ENCODE measurements at regions not wholly inside any gene's neighbourhood (a gene's known extent, or its start where the extent isn't known, plus 50 kb on each side); places are given as distances from the start of the nearest gene placed in this dataset.
"Not testable (repeated sequence)": the region's sequence is repeated elsewhere in the genome, so short reads cannot be mapped to it uniquely, and the experiment has no call there.

DNA sequence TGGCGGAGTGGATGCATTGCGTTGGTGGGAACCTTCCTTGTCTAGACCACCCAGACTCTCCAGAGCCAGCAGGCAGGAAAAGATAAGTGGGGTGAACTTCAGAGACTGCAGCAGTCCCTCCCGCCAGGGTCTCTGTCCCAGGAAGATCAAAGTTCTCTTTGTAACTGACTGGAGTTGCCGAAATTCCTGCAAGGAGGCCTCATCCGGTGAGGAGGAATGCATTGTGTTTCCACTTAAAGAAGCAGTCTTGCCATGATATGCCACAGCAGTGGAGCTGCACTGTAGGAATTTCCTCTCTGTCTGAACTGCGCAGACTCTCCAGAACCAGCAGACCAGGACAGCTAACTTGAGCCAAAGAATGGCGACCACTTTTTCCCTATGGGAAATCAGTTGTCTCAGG is 1190.4 kb downstream of the TECRL start:
- no peak for DNase-seq

DNA sequence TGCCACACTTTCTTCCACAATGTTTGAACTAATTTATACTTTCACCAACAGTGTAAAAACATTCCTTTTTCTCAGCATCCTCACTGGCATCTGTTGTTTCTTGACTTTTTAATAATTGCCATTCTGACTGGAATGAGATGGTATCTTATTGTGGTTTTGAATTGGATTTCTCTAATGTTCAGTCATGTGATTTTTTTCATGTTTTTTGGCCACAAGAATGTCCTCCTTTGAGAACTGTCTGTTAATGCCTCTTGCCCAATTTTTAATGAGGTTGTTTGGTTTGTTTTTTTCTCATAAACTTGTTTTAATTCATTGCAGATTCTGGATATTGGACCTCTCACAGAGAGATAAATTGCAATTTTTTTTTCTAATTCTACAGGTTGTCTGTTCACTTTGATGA is 1195.2 kb downstream of the TECRL start:
- DNase-seq, result no peak

DNA sequence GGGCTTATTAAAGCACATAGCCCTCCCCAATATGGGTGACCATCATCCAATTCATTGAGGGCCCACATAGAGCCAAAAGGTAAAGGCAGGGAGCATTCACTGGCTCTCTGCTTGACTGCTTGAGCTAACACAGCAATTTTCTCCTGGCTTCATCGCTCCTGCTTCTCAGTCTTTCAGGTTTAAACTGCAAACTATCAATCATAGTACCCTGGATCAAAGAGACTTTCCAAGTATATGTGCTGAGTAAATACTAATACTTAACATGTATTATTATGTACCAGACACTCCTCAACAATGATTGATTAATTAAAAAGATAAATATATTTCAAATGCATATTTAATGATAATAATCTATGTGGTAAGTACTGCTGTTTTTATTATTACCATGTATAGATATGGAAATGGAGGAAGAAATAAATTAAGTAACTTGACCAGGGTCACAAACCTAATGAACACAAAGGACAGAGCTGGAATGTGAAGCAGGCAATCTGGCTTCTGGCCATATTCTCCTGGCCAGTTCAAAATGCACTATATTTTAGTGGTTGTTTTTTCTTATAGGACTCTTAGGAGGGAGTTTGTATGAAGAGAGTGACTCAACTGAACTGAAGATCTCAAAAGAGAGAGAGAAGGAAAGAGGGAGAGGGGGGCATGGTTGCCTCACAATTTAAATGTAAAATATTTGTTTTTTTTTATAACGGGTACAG is 1197.3 kb downstream of the TECRL start:
- no peak for DNase-seq

DNA sequence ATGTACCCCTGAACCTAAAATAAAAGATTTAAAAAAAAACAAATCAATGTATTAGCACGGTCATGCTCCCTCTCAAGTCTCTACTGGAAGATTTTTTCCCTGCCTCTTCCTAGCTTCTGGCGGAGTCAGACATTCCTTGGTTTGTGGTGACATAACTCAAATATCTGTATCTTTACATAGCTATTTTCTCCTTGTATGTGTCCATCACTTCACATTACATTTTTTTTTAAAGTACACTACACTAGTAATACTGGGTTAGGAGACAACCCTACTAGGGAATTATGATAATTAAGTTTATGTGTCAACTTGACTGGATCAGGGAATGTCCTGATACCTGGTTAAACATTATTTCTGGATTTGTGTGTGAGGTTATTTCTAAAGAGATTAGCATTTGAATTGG is 1197.9 kb downstream of the TECRL start:
- DNase-seq, result no peak

DNA sequence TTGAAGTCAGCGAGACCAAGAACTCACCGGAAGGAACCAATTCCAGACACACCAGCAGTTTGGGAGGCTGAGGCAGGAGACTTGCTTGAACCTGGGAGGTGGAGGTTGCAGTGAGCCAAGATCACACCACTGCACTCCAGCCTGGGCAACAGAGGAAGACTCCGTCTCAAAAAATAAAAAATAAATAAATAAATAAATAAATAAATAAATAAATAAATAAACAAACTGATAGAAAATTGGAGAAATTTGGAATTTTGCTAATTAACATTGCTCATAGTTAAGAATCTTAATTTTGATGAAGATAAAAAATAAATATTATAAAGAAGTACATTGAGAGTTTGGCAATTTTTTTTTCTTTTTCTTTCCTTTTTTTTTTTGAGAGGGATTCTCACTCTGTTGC is 1216.2 kb downstream of the TECRL start:
- not testable (repeated sequence) for DNase-seq

DNA sequence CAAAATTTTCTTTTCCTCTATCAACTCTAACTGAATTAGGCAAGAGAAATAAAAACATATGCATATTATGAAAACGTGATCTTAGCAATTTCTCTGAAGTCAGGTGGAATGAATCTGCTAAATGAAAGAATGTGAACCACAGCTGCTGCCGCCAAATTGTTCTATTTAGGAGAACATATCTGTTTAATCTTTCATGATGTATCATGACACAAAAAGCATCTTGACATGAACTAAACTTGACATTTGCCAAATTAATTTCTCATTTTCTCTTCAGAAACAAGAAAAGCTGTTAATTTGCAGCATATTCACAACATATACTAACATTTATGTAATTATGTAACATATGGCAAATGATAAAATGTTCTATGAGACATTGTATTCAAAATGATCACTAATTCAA is 1237.9 kb downstream of the TECRL start:
- no peak for DNase-seq

DNA sequence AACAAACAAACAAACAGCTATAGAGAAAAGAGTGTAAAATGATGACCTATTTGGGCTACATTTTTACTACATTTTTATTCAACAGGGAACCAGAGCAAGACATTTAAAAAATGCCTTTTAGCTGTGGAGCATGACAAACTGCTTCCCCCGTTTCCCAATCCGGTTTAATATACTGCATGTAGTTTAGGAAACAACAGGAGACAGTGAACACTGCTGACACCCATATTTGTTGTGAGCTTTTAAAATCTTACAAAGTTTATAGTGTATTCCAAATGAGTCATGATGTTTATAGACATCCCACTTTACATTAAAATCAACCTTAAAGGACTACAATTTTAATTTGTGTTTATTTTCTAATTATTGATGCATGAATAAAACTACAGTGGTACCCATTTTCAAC is 1238.3 kb downstream of the TECRL start:
- DNase-seq, result no peak

DNA sequence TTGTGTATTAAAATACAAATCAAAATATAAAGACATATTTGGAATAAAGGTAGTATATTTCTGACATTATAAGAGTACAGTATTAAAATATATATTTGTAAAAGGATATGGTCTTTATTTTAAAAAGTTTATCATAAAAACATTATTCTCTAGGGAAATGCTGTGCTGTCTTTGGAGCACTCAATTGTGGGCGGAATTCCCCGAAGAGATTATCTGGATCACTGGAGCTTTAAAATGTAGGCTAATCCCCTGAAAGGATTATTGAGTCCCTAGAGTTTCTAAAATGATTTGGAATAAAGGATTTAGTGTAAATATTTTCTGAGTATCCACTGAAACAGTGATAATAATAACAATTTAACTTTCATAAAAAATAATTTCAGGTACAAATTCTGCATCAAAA is 1239.4 kb downstream of the TECRL start:
- DNase-seq, result no peak

DNA sequence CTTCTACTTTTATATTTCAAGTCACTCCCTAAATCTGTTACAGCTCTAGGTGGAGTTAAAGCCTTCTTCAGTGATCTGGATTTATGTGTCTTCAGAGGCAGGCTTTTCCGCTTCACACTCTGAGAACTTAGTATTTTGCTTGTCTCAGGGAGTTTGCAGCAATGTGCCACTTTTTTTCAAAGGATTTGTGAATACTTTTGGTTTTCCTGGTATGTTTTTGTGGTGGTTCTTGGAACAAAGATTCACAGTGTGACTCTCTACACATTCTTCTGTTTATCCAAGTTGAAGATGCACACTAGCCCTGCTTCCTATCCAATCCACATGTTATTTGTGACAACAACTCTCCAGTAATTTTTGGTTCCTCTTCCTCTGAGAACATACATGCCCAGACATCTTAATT is 1253.7 kb downstream of the TECRL start:
- no peak for DNase-seq

DNA sequence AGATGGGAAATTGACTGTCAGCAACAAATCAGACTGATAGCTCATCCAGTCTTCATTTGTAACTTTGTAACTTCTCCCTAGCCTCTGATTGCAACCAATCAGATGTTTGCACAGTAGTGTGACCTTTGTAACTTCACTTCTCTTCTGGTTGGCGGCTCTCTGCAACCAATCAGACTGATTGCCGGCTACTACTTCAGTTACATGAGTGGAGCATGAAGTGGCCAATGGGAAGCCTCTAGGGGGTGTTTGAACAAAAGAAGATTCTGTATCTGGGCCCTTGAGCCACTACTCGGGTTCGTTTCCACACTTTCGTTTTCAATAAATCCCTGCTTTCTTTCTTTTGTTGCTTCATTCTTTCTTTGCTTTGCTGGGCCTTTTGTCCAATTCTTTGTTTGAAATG is 1285.8 kb downstream of the TECRL start:
- no peak for DNase-seq

DNA sequence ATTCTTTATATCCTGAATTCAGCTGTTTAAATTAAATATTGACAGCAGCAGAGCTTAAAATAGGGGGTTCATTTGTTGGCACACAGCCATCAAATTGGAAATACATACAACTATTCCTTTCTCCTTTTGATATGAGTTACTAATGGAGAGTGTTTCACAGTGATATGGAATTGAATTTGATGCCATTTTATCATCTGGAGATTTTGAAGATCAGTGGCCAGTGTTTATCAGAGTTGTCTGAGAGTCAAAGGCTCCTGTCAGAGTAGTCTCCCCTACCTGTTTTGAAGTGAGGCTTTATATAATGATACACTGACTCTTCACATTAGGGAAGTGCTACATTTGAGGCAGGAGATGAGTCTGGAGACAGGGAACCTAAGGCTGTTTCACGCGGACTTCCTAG is 1286.3 kb downstream of the TECRL start:
- no peak for DNase-seq

DNA sequence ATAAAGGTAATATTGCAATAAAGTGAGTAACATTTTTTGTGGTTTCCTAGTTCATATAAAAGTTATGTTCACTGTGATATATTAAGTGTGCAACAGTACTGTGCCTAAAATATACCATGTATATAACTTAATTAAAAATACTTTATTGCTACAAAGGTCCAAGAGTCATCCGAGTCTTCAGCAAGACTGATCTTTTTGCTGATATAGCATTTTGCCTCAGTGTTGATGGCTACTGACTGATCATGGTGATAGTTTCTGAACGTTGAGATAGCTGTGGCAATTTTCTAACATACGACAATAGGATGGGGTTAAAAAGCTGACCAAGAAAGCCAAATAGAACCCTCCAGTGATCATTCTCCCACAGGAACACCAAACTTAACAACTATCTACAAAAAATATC is 1302.7 kb downstream of the TECRL start:
- no peak for DNase-seq

DNA sequence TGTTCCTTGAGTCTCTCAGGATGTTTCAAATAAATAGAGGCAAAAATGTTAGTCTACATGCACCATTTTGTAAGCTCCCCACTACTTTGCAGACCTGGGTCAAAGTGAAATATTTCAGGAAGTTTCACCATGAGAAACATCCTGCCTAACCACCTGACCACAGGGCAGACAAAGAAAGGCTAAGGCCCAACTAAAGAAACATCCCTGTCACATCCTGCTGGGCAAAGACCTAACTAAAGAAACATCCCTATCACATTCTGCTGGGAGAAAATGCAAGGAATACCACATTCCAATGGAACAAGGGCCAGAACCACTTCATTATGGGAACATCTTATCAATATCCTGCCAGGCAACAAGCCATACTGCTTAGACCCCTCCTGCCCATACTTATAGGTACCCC is 1303.4 kb downstream of the TECRL start:
- DNase-seq, result no peak

DNA sequence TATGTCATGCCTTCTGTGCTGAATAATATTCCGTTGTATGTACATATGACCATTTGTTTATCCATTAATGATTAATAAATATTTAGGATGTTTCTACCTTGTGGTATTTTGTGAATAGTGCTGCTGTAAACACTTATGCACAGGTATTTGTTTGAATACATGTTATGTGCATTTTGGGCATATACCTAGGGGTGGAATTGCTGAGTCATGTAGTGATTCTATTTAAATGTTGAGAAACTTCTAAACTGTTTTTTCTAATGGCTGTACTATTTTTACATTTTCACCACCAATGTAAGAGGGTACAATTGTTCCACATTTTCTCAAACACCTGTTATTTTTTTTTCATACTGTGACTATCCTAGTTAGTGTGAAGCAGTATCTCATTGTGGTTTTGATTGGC is 1318.6 kb downstream of the TECRL start:
- DNase-seq, result no peak

DNA sequence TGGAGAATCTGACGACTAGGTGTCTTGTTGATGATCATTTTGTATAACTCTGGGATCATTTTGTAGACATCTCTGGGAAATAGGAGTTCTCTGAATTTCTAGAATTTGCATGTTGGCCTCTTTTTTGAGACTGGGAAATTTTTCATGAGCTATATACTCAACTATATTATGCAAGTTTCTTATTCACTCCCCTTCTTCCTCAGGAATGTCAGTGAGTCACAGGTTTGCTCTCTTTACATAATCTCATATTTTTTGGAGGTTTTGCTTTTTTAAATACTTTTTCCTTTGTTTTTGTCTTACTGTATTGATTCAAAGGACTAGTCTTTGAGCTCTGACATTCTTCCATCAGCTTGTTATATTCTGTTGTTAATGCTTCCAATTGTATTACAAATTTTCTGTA is 1324.2 kb downstream of the TECRL start:
- DNase-seq, result no peak

DNA sequence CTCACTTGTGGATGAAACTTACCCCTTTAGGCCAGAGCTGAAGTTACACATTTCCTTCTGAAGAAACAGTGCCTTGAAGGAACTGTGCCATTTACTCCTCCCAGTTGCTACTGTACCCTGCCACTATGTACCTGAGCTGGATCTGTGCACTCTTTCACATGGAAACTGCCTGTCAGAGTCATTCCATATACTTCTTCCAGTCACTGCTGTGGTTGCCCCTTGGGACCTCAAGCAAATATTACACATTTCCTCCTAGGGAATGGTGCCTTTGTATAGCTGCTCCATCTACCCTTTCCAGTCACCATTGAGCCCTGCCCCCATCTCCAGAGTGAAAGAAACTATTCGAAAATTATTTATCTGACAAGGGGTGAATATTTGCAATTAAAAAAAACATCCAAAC is 1328.3 kb downstream of the TECRL start:
- DNase-seq, result no peak

DNA sequence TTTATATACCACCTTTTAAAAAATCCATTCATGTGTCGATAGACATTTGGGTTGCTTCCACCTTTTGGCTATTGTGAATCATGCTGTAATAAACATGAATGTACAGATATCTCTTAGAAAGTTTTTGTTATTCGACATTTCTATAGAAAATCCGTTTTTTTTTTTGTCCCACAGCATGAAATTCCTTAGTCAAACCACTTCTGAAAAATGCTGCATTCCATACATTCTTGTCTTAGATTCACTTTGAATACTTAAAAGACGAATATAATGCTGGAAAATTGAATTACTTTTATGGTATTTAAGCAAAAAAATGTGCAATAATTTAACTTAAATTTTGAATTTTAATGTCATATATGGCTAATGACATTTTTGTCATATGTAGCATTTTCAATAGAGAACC is 1345.5 kb downstream of the TECRL start:
- no peak for DNase-seq

DNA sequence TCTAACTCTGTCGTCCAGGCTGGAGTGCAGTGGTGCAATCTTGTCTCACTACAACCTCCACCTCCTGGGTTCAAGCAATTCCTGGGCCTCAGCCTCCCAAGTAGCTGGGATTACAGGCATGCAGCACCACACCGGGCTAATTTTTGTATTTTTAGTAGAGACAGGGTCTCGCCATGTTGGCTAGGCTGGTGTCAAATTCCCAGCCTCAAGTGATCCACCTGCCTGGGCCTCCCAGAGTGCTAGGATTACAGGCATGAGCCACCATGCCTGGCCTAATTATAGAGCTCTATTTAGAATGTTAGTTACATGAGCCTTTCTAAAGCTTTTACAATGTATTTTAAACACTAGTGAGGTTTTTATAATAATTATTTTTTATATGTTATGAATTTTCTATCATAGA is 1346.4 kb downstream of the TECRL start:
- DNase-seq, result not testable (repeated sequence)

DNA sequence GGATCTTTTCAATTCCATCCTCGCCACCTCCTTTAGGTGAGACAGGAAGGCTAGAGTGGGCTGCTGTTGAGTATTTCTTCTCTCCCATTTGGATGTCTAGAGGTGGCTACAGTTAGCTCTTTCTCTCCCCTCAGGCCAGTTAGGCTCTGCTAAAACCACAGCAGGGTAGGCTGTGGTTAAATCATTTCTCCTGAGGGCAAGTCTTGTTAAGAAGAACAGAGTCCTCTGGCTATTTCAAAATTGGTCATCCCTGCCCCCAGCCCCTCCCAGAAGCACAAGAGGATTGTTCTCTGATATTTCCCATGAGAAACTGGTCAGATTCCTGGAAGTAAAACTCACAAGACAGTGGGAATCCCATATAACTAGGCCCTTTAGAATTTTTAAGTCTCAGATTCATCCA is 1359.5 kb downstream of the TECRL start:
- no peak for DNase-seq

DNA sequence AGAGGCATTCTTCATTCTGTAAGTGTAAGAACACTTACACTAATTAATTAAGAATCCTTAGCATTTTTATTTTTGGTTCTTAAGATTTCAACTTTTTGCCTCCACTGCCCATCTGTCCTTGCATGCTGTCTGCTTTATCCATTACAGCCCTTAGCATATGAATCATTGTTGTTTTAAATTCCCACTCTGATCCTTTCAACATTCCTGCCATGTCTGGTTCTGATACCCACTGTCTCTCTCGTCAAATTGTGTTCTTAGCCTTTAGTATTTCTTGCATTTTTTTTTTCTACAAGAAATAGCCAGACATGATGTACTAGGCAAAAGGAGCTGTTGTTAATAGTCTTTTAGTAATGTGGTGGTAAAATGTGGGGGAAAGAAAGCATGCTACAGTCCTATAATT is 1360.0 kb downstream of the TECRL start:
- no peak for DNase-seq

DNA sequence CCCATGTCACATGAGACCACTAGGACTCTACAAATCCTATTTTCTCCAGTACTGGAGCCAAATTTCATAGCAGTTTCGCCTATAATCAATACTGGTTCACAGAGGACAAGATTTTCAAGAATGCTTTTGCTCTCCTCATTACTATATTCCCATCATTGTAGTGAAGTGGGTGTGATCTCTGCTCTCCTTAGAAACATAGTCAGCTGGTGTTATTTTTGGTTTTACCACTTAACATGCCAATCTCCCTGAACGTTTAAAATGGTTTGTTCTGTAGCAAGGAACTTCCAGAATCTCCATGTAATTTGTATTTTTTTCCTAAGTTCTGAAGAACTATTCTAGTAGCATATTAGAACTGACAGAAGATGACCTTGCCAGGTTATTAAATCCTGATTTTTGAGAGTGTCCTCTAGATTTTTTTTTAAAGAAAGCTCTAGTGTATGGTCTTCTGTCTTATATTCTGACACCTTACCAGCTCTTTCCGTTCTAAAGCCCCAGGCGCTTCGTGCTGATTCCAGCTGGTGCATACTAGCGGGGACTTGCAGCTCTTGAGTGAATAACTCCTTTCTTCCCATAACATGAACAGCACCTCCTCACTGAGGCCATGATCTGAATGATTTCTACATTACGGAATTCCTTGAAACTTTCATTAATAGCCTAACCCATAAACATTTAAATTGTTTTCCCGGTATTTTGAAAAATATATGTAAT is 1372.9 kb downstream of the TECRL start:
- no peak for DNase-seq

DNA sequence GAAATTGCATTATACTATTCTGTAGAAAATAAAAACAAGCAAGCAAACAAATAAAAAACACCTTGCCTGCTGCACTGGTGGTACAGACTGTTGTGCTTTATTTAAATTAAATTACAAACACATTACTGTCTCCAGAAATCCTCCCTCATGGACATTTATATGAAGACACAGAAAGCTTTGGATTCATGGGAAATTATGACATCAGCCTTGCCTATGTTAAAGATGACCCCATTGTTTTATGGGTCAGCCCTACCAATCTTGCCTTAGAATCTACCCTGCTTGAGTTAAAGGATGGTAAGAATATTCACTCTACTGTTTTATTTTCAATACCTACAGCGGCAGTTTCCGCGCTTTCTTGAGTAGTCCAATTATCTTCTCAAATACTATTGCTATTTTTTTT is 1379.9 kb downstream of the TECRL start:
- DNase-seq, result no peak

DNA sequence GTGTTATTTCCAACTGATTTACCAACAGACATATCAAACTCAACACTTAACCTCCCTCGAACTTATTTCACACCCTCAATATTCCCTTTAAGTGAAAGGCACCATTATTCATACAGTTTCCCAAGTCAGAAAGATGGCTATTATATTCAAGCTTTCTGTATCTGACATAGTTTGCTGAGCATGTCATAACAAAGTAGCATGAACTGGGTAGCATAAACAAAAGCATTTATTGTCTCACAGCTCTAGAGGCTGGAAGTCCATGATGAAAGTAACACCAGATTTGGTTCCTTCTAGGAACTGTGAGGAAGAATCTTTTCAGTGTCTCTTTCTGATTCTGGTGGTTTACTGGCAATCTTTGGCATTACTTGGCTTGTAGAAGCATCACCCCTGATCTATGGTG is 1388.6 kb downstream of the TECRL start:
- no peak for DNase-seq

DNA sequence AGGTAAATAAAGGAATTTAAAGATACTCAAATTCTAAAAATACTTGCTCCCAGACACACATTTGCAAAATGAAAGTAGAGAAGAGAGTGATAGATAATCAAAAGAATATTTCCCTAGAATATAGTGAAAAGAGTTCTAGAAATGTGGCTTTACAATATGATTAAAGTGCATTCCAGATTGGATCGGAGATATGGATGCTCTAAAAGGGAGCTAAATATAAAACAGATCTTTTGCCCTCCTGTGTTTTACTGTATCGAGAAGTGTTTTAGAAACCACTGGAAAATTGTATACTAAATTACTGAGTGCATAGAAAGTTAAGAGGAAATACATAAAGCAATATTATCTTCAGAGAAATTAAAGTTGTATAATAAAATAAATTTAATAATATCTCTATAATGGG is 1392.0 kb downstream of the TECRL start:
- DNase-seq, result no peak

DNA sequence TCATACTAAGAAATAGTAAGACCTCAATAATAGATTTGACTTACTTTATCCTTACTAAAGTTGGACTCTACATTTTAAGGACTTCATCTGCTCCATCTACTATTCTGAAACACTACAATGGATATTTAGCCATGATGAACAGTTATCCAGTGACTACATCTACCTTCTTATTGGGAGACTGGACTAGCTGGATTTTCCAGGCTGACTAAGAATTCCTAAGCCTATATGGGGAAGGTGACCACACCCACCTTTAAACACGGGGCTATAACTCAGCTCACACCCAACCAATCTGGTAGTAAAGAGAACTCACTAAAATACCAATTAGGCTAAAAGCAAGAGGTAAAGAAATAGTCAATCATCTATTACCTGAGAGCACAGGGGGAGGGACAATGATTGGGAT is 1438.4 kb downstream of the TECRL start:
- DNase-seq, result no peak
